H4 (cell line): ENCODE measurements at regions not wholly inside any gene's neighbourhood (a gene's known extent, or its start where the extent isn't known, plus 50 kb on each side); places are given as distances from the start of the nearest gene placed in this dataset.
A peak's percentile ranks its signal among the peaks of the same experiment; 100 is the strongest.

ENCODE experiments used
- DNase-seq: peaks from one replicate; pipeline ENCODE4 v3.0.0-alpha.2; 2015; ENCODE audit warnings: low spot score

DNA sequence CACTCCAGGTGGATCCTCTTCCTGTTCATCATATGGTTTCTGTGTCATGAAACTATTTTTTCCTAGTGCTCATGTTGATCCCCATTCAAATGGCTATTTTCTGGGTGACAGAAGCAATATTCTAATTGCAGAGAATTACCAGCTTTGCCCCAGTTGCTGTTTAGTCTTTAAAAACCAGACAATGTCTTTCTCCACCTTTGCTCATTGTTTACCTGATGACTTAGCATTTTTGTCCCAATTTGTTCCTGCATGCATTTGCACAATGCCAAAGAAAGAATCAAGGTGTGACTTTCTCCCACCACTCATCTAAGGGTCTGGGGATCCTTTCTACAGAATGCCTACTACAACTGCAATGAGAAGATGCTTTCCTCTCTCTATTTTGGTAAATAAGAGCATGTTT lies 439.9 kb upstream of the MAF start:
- no peak for DNase-seq

DNA sequence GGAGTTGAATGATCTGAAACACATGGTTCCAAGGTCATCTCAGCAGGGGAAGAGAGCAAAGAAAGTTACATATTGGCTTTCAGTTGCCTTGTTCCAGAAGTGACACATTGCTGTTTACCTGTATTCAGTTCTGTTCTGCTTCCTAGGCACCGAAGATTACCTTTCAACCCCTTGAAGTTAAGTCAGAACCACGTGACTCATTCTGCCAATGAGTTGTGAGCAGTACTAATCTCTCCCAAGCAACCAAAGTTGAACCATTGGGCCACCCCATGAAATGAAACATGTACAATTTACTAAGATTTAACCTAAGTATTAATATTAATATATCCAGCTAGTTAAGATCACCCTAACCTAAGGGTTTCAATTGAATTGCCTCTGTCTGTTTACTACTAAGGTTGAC lies 439.2 kb upstream of the MAF start:
- DNase-seq: no peak

GRCh38 chr16:80038566-80038965 lies 438.0 kb upstream of the MAF start:
- DNase-seq: no peak

DNA sequence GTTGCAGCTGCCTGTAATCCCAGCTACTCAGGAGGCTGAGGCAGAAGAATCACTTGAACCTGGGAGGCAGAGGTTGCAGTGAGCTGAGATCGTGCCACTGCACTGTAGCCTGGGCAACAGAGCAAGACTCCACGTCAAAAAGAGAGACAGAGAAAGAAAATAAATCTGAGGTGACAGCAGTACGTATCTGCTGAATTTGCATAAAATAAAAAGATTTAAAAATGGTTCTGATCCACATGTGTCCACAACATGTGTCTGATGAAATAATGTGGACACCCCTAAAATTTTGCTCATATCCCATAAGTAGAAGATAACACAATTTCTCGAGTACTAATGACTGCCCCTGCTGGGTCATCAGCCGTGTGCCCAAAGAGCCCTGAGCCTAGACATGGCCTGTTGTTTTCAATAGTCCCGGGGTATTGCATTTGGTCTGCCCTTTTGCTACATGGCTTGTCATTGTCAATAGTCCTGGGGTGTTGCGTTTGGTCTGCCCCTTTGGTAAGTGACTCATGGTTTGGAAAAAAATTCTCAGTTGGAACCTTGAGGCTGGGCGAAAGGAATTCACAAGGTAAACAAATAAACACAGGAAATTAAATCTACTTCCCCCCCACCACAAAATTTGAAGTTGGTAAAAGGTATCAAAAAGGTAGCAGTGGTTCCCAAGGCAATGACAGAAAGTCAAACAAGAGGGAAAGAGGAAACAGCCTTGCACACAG lies 434.6 kb upstream of the MAF start:
- peak; percentile 45 for DNase-seq

- no peak for DNase-seq
Measured at GRCh38 chr16:80034469-80034826, 433.9 kb upstream of the MAF start.

- no peak for DNase-seq
Measured at GRCh38 chr16:80033783-80034468, 433.4 kb upstream of the MAF start.

DNA sequence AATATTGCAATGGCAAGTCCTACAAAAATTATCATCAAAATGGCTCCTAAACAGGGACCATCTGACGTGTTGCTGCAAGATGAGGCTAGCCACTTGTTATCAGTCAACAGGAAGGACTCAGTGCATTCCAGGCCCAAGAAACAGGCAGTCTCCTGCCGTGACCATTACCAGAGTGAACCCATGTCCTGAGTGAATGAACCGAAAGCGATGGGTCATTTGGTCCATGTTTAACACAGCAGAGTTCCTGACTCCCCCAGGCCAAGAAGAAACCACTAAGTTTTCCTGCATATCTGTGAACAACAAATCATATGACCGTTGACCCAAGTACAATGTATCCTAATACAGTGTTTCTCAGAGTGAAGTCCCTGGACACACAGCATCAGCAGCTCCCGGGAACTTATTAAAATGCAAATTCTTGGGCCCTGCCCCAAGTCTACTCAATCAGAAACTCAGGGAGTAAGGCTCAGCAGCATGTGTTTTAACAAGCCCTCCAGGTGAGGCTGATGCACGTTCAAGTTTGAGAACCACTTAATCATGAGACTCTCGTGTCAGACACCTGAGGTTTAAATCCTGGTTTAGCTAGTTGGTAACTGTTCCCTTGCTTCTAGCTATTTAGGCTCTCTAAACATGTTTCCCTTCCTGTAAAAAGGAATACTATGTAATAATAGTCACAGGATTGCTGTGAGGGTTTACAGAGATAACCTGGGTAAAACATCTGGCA lies 429.4 kb upstream of the MAF start:
- DNase-seq: no peak

- no peak for DNase-seq
Measured at GRCh38 chr16:80029381-80029630, 428.8 kb upstream of the MAF start.

- DNase-seq: no peak
Measured at GRCh38 chr16:80028581-80029380, 428.2 kb upstream of the MAF start.

DNA sequence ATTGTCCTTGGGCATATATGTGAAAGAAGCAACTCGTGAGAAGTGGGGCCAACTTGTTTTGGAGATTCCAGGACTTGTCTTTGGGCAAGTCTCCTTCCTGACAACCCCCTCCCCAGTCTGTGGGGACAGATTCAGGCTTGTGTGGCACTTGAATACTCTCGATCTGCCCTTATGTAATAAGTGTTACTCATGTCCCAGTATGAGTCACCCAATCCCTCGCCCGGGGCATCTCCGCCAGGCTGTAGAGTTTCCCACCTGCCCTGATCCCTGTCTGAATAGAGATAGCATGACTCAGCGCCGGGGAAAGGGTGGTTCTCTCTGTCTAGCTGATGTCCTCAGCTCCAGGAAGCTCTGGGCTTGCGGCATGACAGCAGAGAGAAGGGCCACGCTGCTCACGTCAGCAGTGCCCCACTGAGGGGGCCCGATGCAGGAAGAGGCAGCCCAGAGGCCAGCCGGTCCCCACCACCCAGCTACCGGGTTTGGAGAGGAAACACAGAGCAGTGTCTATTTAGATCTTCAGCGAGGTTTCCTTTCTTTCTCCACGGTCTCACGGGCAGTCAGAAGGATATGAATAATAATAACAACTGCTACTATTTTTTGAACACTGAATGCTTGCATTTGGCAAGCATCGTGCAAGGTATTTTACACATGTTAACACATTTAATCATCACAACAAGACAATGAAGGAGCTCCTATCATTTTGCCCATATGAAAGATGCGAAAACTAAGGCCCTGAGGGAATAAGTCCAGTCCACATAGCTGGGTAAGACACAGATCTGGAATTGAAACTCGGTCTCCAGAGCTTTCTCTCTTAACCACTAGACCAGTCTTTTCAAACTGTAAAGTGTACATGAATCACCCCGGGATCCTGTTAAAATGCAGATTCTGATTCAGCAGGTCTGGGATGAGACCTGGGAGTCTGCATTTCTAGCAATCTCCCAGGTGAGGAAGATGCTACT lies 426.7 kb upstream of the MAF start:
- DNase-seq: peak; percentile 92

- no peak for DNase-seq
Measured at GRCh38 chr16:80025236-80025635, 424.7 kb upstream of the MAF start.

- DNase-seq: no peak
Measured at GRCh38 chr16:80024443-80024842, 423.9 kb upstream of the MAF start.

DNA sequence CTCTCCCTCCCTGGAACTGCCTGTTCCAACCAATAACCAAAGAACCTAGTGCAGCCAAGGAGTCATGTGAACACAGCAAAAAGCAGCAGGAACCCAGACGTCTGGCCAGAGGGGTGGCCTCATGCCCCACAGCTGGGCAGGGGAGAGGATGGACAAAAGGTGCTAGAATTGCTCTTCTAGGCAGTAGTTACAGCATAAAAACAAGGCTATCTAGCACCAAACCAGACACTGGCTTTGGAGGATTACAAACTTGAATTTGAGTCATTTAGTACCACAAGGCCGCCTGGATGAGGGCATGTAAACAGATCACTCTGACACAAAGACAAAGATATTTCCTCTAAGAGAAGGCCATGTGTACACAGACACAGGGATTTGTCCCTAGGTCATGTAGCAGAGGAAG lies 423.3 kb upstream of the MAF start:
- DNase-seq: peak; percentile 11

DNA sequence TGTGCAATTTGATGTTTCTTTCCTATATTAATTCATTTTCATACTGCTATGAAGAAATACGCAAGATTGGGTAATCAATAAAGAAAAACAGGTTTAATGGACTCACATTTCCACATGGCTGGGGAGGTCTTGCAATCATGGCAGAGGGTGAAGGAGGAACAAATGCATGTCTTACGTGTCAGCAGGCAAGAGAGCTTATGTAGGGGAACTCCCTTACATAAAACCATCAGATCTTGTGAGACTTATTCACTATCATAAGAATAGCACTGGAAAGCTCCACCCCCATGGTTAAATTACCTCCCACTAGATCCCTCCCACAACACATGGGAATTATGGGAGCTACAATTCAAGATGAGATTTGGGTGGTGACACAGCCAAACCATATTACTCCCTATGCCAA lies 418.9 kb upstream of the MAF start:
- DNase-seq: no peak

- no peak for DNase-seq
Measured at GRCh38 chr16:80018466-80018865, 417.9 kb upstream of the MAF start.

GRCh38 chr16:80016731-80017326 lies 416.3 kb upstream of the MAF start:
- DNase-seq: no peak

- peak; percentile 25 for DNase-seq
Measured at GRCh38 chr16:80015566-80015965, 415.0 kb upstream of the MAF start.

DNA sequence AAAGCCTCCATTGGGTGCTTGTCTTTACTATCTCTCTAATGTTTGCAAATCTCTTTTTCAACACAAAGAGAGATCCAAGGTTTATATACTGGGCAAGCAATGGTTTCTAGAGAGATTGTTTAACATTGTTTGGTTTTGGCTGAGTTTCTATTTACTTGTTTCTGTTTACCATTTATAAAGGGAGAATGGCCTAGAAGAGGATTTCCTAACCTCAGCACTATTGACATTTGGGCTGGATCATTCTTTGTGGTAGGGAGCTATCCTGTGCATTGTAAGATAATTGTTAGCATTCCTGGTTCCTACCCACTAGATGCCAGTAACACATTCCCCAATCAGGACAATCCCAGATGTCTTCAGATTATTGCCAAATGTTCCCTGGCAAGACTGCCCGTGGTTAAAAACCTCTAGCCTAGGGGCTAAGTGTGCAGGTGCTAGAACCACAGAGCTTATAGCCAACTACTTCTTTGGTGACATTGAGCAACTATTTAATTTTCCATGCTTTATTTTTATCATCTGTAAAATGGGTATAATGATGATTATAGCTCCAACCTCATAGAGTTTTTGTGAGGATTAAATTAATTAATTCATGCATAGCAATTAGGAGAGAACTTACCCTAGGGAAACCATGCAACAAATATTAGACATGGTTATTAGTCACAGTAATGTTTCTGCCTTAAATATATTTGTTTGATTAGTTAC lies 413.9 kb upstream of the MAF start:
- DNase-seq: peak; percentile 95

DNA sequence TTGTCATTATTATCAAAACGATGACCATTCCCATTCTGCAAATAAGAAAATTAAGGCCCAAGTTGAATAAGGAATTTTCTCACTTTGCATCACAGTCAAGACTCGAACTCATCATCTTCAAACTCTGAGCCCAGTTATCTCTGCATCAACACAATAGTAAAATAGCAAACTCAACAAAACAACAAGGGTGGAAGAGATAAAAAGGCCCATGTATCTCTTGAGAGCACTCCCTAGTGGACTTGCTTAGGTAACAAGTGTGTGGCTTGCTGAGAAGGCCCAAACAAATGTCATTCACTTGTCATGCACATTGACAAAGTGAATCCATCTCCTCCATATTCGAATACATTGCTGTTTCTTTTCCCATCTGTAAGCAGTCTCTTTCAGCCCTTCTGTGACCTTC lies 412.0 kb upstream of the MAF start:
- no peak for DNase-seq

GRCh38 chr16:80009971-80010659 lies 409.6 kb upstream of the MAF start:
- DNase-seq: peak; percentile 53
